Epithelial cell of proximal tubule (primary cell): ENCODE measurements at regions not wholly inside any gene's neighbourhood (a gene's known extent, or its start where the extent isn't known, plus 50 kb on each side); places are given as distances from the start of the nearest gene placed in this dataset.

ENCODE experiments used
- DNase-seq: peaks from one replicate; pipeline ENCODE4 v3.0.0-alpha.2; 2011; ENCODE audit warnings: low read depth
- H3K4me3 ChIP-seq: 2 replicates; pipeline ENCODE4 v1.5.1; 2011; ENCODE audit warnings: low read depth, mild to moderate bottlenecking, low read length
- CTCF ChIP-seq: conservative IDR thresholded peaks from 2 replicates; pipeline ENCODE4 v1.5.1; 2012; ENCODE audit warnings: low read depth, mild to moderate bottlenecking, low read length

GRCh38 chr5:13412040-13412595 is 532.4 kb downstream of the DNAH5 start:
- TF ChIP-seq CTCF = no peak
- H3K4me3 ChIP-seq = no peak overlapping the region
- DNase-seq = no peak

GRCh38 chr5:13408616-13409015 is 535.9 kb downstream of the DNAH5 start:
- no peak for DNase-seq
- TF ChIP-seq CTCF = no peak
- H3K4me3 ChIP-seq = no peak overlapping the region

GRCh38 chr5:13403351-13403750 is 541.1 kb downstream of the DNAH5 start:
- no peak for DNase-seq
- TF ChIP-seq CTCF = no peak
- H3K4me3 ChIP-seq = no peak overlapping the region

- DNase-seq = no peak
- H3K4me3 ChIP-seq = no peak overlapping the region
- no peak for TF ChIP-seq CTCF
Measured at GRCh38 chr5:13385066-13385465, 559.4 kb downstream of the DNAH5 start.

- H3K4me3 ChIP-seq = no peak overlapping the region
- DNase-seq = no peak
- no peak for TF ChIP-seq CTCF
Measured at GRCh38 chr5:13382232-13382631, 562.3 kb downstream of the DNAH5 start.

- DNase-seq = no peak
- no peak overlapping the region for H3K4me3 ChIP-seq
- TF ChIP-seq CTCF = no peak
Measured at GRCh38 chr5:13378091-13378490, 566.4 kb downstream of the DNAH5 start.

- H3K4me3 ChIP-seq = no peak overlapping the region
- TF ChIP-seq CTCF = no peak
- peak; percentile 1 for DNase-seq
Measured at GRCh38 chr5:13359344-13359743, 585.1 kb downstream of the DNAH5 start.
